ENCODE measurements at regions not wholly inside any gene's neighbourhood (a gene's known extent, or its start where the extent isn't known, plus 50 kb on each side); places are given as distances from the start of the nearest gene placed in this dataset.

GRCh38 chr22:47277531-47277930 is 515.1 kb downstream of the TBC1D22A start:
- no peak overlapping the region for H3K4me3 ChIP-seq (ENCODE audit: low read length, poor library complexity, severe bottlenecking)
- TF ChIP-seq CTCF (conservative IDR thresholded peaks at IDR 0.05; ENCODE audit: low read length) (no peak), EZH2phosphoT487 (IDR thresholded peaks at IDR 0.05; ENCODE audit: borderline replicate concordance) (no peak)
- no peaks in the 10 kb centered on the region for H3F3A ChIP-seq (ENCODE audit: low read depth)
- H3K9me3 ChIP-seq (ENCODE audit: insufficient read depth, low read depth, low read length) = peaks cover 15% of the 10 kb centered on the region; the same call in 1 of the 2 replicates
- H3K4me1 ChIP-seq (ENCODE audit: insufficient read depth, low read length, poor library complexity, severe bottlenecking) = no peaks in the 10 kb centered on the region
- H3K79me2 ChIP-seq (ENCODE audit: insufficient read depth, low read length) = no peaks in the 10 kb centered on the region
- H3K9ac ChIP-seq (ENCODE audit: low read depth, low read length, poor library complexity, severe bottlenecking) = no peak overlapping the region
- H3K27me3 ChIP-seq (ENCODE audit: insufficient read depth, low read length, poor library complexity, severe bottlenecking) = no peaks in the 10 kb centered on the region
- H3K9me2 ChIP-seq (replicated peaks; ENCODE audit: low read depth, low read length) = no peaks in the 10 kb centered on the region
- H3K4me2 ChIP-seq (ENCODE audit: low read depth, low read length, poor library complexity, severe bottlenecking) = no peak overlapping the region
- H4K20me1 ChIP-seq (ENCODE audit: insufficient read depth, low read length, poor library complexity, severe bottlenecking) = no peaks in the 10 kb centered on the region
- H2AFZ ChIP-seq (ENCODE audit: low read length) = no peak overlapping the region
- no peaks in the 10 kb centered on the region for H3K36me3 ChIP-seq (ENCODE audit: insufficient read depth, low read length)

GRCh38 chr22:47276991-47277390 is 514.5 kb downstream of the TBC1D22A start:
- Histone ChIP-seq H3K4me3 (ENCODE audit: low read length, poor library complexity, severe bottlenecking) (no peak overlapping the region), H3K36me3 (ENCODE audit: insufficient read depth, low read length) (no peaks in the 10 kb centered on the region), H2AFZ (ENCODE audit: low read length) (no peak overlapping the region), H3K79me2 (ENCODE audit: insufficient read depth, low read length) (no peaks in the 10 kb centered on the region), H3F3A (ENCODE audit: low read depth) (no peaks in the 10 kb centered on the region), H3K27me3 (ENCODE audit: insufficient read depth, low read length, poor library complexity, severe bottlenecking) (no peaks in the 10 kb centered on the region), H3K4me2 (ENCODE audit: low read depth, low read length, poor library complexity, severe bottlenecking) (no peak overlapping the region), H3K9me3 (ENCODE audit: insufficient read depth, low read depth, low read length) (peaks cover 15% of the 10 kb centered on the region; the same call in 1 of the 2 replicates), H3K9ac (ENCODE audit: low read depth, low read length, poor library complexity, severe bottlenecking) (no peak overlapping the region), H3K4me1 (ENCODE audit: insufficient read depth, low read length, poor library complexity, severe bottlenecking) (no peaks in the 10 kb centered on the region), H4K20me1 (ENCODE audit: insufficient read depth, low read length, poor library complexity, severe bottlenecking) (no peaks in the 10 kb centered on the region), H3K9me2 (replicated peaks; ENCODE audit: low read depth, low read length) (no peaks in the 10 kb centered on the region)
- no peak for TF ChIP-seq CTCF (conservative IDR thresholded peaks at IDR 0.05; ENCODE audit: low read length)
- TF ChIP-seq EZH2phosphoT487 (IDR thresholded peaks at IDR 0.05; ENCODE audit: borderline replicate concordance) = no peak

- Histone ChIP-seq H3K27me3 (ENCODE audit: insufficient read depth, low read length, poor library complexity, severe bottlenecking) (no peaks in the 10 kb centered on the region), H3K9me3 (ENCODE audit: insufficient read depth, low read depth, low read length) (peaks cover 15% of the 10 kb centered on the region; the same call in 1 of the 2 replicates), H3K4me1 (ENCODE audit: insufficient read depth, low read length, poor library complexity, severe bottlenecking) (no peaks in the 10 kb centered on the region), H3K9me2 (replicated peaks; ENCODE audit: low read depth, low read length) (no peaks in the 10 kb centered on the region), H3K4me2 (ENCODE audit: low read depth, low read length, poor library complexity, severe bottlenecking) (no peak overlapping the region), H2AFZ (ENCODE audit: low read length) (no peak overlapping the region), H3K4me3 (ENCODE audit: low read length, poor library complexity, severe bottlenecking) (no peak overlapping the region), H4K20me1 (ENCODE audit: insufficient read depth, low read length, poor library complexity, severe bottlenecking) (no peaks in the 10 kb centered on the region), H3F3A (ENCODE audit: low read depth) (no peaks in the 10 kb centered on the region), H3K9ac (ENCODE audit: low read depth, low read length, poor library complexity, severe bottlenecking) (no peak overlapping the region), H3K79me2 (ENCODE audit: insufficient read depth, low read length) (no peaks in the 10 kb centered on the region), H3K36me3 (ENCODE audit: insufficient read depth, low read length) (no peaks in the 10 kb centered on the region)
- TF ChIP-seq CTCF (conservative IDR thresholded peaks at IDR 0.05; ENCODE audit: low read length) (no peak), EZH2phosphoT487 (IDR thresholded peaks at IDR 0.05; ENCODE audit: borderline replicate concordance) (no peak)
Measured at GRCh38 chr22:47276450-47276820, 514.0 kb downstream of the TBC1D22A start.
